Neuronal stem cell (in vitro differentiated cells): ENCODE measurements at regions not wholly inside any gene's neighbourhood (a gene's known extent, or its start where the extent isn't known, plus 50 kb on each side); places are given as distances from the start of the nearest gene placed in this dataset.

ENCODE experiments used
- DNase-seq: peaks from one replicate; pipeline ENCODE4 v3.0.0-alpha.2; 2013; ENCODE audit warnings: low spot score
- H2AFZ ChIP-seq: one replicate; pipeline ENCODE4 v1.6.1; 2013; ENCODE audit warnings: mild to moderate bottlenecking, low read length, inconsistent platforms
- H2AK5ac ChIP-seq: 2 replicates; pipeline ENCODE4 v1.6.1; 2013; ENCODE audit warnings: low read depth, mild to moderate bottlenecking, inconsistent platforms, low read length, moderate library complexity, mixed read lengths
- H2BK120ac ChIP-seq: 2 replicates; pipeline ENCODE4 v1.6.1; 2013; ENCODE audit warnings: low read depth, mild to moderate bottlenecking, inconsistent platforms, low read length, moderate library complexity, mixed read lengths
- H2BK12ac ChIP-seq: one replicate; pipeline ENCODE4 v1.6.1; 2013; ENCODE audit warnings: low read length, inconsistent platforms
- H2BK15ac ChIP-seq: 2 replicates; pipeline ENCODE4 v1.6.1; 2013; ENCODE audit warnings: mild to moderate bottlenecking, low read length, inconsistent platforms, mixed read lengths
- H2BK5ac ChIP-seq: one replicate; pipeline ENCODE4 v1.6.1; 2013; ENCODE audit warnings: inconsistent platforms, mild to moderate bottlenecking, low read length, moderate library complexity
- H3K14ac ChIP-seq: one replicate; pipeline ENCODE4 v1.6.1; 2013; ENCODE audit warnings: low read length, inconsistent platforms
- H3K18ac ChIP-seq: 2 replicates; pipeline ENCODE4 v1.6.1; 2013; ENCODE audit warnings: low read length, inconsistent platforms
- H3K23ac ChIP-seq: 2 replicates; pipeline ENCODE4 v1.6.1; 2013; ENCODE audit warnings: low read depth, mild to moderate bottlenecking, mixed read lengths, low read length, inconsistent platforms; ENCODE audit not compliant: poor library complexity
- H3K27ac ChIP-seq: replicated peaks from 3 replicates; pipeline ENCODE4 v1.5.1; 2013; ENCODE audit warnings: low read length, inconsistent platforms
- H3K27me3 ChIP-seq, 3 experiments: 2 replicates each; pipeline ENCODE4 v1.6.1; 2013; ENCODE audit warnings: low read length in 3 of 3, mild to moderate bottlenecking in 2 of 3, inconsistent platforms in 1 of 3, low read depth in 1 of 3, mixed read lengths in 1 of 3, moderate library complexity in 1 of 3; ENCODE audit not compliant: control insufficient read depth in 3 of 3, insufficient read depth in 3 of 3
- H3K36me3 ChIP-seq, 2 donors: replicated peaks in 1 of 2; 2 replicates each; pipeline ENCODE4 v1.6.1; 2013; ENCODE audit warnings: low read length in 2 of 2; ENCODE audit not compliant: control insufficient read depth in 2 of 2, insufficient read depth in 2 of 2
- H3K4ac ChIP-seq: 2 replicates; pipeline ENCODE4 v1.6.1; 2013; ENCODE audit warnings: inconsistent platforms, mild to moderate bottlenecking, low read length, moderate library complexity
- H3K4me1 ChIP-seq, 2 donors: 1 replicate in 1 of 2; 2 replicates in 1 of 2; pipeline ENCODE4 v1.6.1; 2013; ENCODE audit warnings: low read length in 2 of 2, low read depth in 1 of 2; ENCODE audit not compliant: control insufficient read depth in 2 of 2, insufficient read depth in 1 of 2
- H3K4me2 ChIP-seq: one replicate; pipeline ENCODE4 v1.6.1; 2013; ENCODE audit warnings: mild to moderate bottlenecking, low read length, inconsistent platforms; ENCODE audit not compliant: insufficient read depth, poor library complexity, severe bottlenecking
- H3K4me3 ChIP-seq, 2 donors: 2 replicates each; pipeline ENCODE4 v1.5.1; 2013; ENCODE audit warnings: low read length in 2 of 2, mild to moderate bottlenecking in 2 of 2, inconsistent platforms in 1 of 2, moderate library complexity in 1 of 2
- H3K79me1 ChIP-seq: one replicate; pipeline ENCODE4 v1.6.1; 2013; ENCODE audit warnings: low read depth, mild to moderate bottlenecking, inconsistent platforms, low read length, moderate library complexity
- H3K9ac ChIP-seq: one replicate; pipeline ENCODE4 v1.6.1; 2013; ENCODE audit warnings: mild to moderate bottlenecking, low read depth, low read length, inconsistent platforms; ENCODE audit not compliant: poor library complexity
- H3K9me3 ChIP-seq, 2 donors: replicated peaks in 1 of 2; 2 replicates each; pipeline versions ENCODE3 to v1.6.1; 2013; ENCODE audit warnings: low read length in 2 of 2, mild to moderate bottlenecking in 2 of 2, inconsistent platforms in 1 of 2, low read depth in 1 of 2, mixed read lengths in 1 of 2, moderate library complexity in 1 of 2; ENCODE audit not compliant: control insufficient read depth in 2 of 2, insufficient read depth in 1 of 2
- H4K8ac ChIP-seq: one replicate; pipeline ENCODE4 v1.6.1; 2013; ENCODE audit warnings: low read depth, mild to moderate bottlenecking, inconsistent platforms, low read length, moderate library complexity
- H4K91ac ChIP-seq: one replicate; pipeline ENCODE4 v1.6.1; 2013; ENCODE audit warnings: low read length, low read depth, mild to moderate bottlenecking, inconsistent platforms; ENCODE audit not compliant: poor library complexity
- WGBS, 2 donors: extraction: QIAGEN DNeasy Blood & Tissue Kit; methylation state at CpG; one replicate each; pipeline ENCODE4 v1.1.7; 2013; ENCODE audit warnings: missing lambda C conversion rate in 2 of 2, mixed read lengths in 1 of 2; ENCODE audit not compliant: insufficient read length in 2 of 2, insufficient replicate concordance in 1 of 2; ENCODE audit errors: extremely low coverage in 2 of 2; 5-methylcytosine and 5-hydroxymethylcytosine counted together

GRCh38 chr16:13798211-13798610 is 121.7 kb upstream of the ERCC4 start:
- Histone ChIP-seq H3K23ac (no peak overlapping the region), H2BK15ac (no peak overlapping the region), H3K4me2 (no peak overlapping the region), H4K91ac (no peak overlapping the region), H3K9me3 (no peaks in the 10 kb centered on the region), H2BK12ac (no peak overlapping the region), H3K36me3 (no peaks in the 10 kb centered on the region), H3K27ac (no peak overlapping the region), H3K4me1 (peaks cover 0 to 3% of the 10 kb centered on the region in 2 donors), H4K8ac (no peak overlapping the region), H2BK5ac (no peak overlapping the region), H3K14ac (no peak overlapping the region), H3K79me1 (no peaks in the 10 kb centered on the region), H3K18ac (no peak overlapping the region), H2AK5ac (no peak overlapping the region), H3K4ac (no peak overlapping the region), H3K27me3 (no peaks in the 10 kb centered on the region), H2AFZ (no peak overlapping the region), H3K4me3 (no peak overlapping the region), H2BK120ac (no peak overlapping the region), H3K9ac (no peak overlapping the region)
- no peak for DNase-seq
- WGBS, 2 donors, result no CpG with 5 or more reads among the region's 2 CpGs

- Histone ChIP-seq H2BK15ac (no peak overlapping the region), H3K14ac (no peak overlapping the region)
These were observed 116.0 kb upstream of the ERCC4 start for GRCh38 chr16:13803974-13804373.

GRCh38 chr16:13805951-13806350 is 114.0 kb upstream of the ERCC4 start:
- Histone ChIP-seq H3K27ac (no peak overlapping the region), H3K27me3 (no peaks in the 10 kb centered on the region), H3K18ac (no peak overlapping the region), H3K9ac (no peak overlapping the region), H2BK120ac (no peak overlapping the region), H3K23ac (no peak overlapping the region), H2AFZ (no peak overlapping the region), H2BK15ac (no peak overlapping the region), H3K4me2 (no peak overlapping the region), H3K9me3 (no peaks in the 10 kb centered on the region), H3K14ac (no peak overlapping the region), H3K4me1 (no peaks in the 10 kb centered on the region), H4K91ac (no peak overlapping the region), H2AK5ac (no peak overlapping the region), H4K8ac (no peak overlapping the region), H3K4ac (no peak overlapping the region), H2BK5ac (no peak overlapping the region), H2BK12ac (no peak overlapping the region), H3K79me1 (no peaks in the 10 kb centered on the region), H3K4me3 (no peak overlapping the region), H3K36me3 (no peaks in the 10 kb centered on the region)
- no CpG with 5 or more reads among the region's 4 CpGs for WGBS, 2 donors
- DNase-seq, result no peak

More at GRCh38 chr16:13803974-13804373, 116.0 kb upstream of the ERCC4 start:
- no peak overlapping the region for H2BK12ac ChIP-seq
- H3K18ac ChIP-seq, result no peak overlapping the region
- H3K9me3 ChIP-seq, result no peaks in the 10 kb centered on the region
- H2AK5ac ChIP-seq, result no peak overlapping the region
- no peaks in the 10 kb centered on the region for H3K4me1 ChIP-seq
- H2BK5ac ChIP-seq, result no peak overlapping the region
- H3K9ac ChIP-seq, result no peak overlapping the region
- H3K27ac ChIP-seq, result no peak overlapping the region
- no peaks in the 10 kb centered on the region for H3K79me1 ChIP-seq
- no peak overlapping the region for H2BK120ac ChIP-seq
- H2AFZ ChIP-seq, result no peak overlapping the region
- no peak overlapping the region for H3K4me3 ChIP-seq
- no peak for DNase-seq
- no peak overlapping the region for H4K8ac ChIP-seq
- H3K27me3 ChIP-seq, result no peaks in the 10 kb centered on the region
- H3K4me2 ChIP-seq, result no peak overlapping the region
- H3K23ac ChIP-seq, result no peak overlapping the region
- no peaks in the 10 kb centered on the region for H3K36me3 ChIP-seq
- H3K4ac ChIP-seq, result no peak overlapping the region
- WGBS, 2 donors, result no CpG with 5 or more reads among the region's 3 CpGs
- H4K91ac ChIP-seq, result no peak overlapping the region

- Histone ChIP-seq H2AK5ac (no peak overlapping the region), H4K91ac (no peak overlapping the region), H3K4me3 (no peak overlapping the region), H4K8ac (no peak overlapping the region), H3K9ac (no peak overlapping the region), H3K27ac (no peak overlapping the region), H3K23ac (no peak overlapping the region), H3K36me3 (no peaks in the 10 kb centered on the region), H2BK120ac (no peak overlapping the region), H3K4ac (no peak overlapping the region), H3K14ac (no peak overlapping the region), H2AFZ (no peak overlapping the region), H2BK5ac (no peak overlapping the region), H3K18ac (no peak overlapping the region), H2BK12ac (no peak overlapping the region), H3K4me1 (peaks cover 0 to 1% of the 10 kb centered on the region in 2 donors), H3K9me3 (no peaks in the 10 kb centered on the region), H3K27me3 (no peaks in the 10 kb centered on the region), H3K79me1 (no peaks in the 10 kb centered on the region), H2BK15ac (no peak overlapping the region), H3K4me2 (no peak overlapping the region)
- no peak for DNase-seq
- no CpG with 5 or more reads among the region's 5 CpGs for WGBS, 2 donors
These were observed 113.3 kb upstream of the ERCC4 start for GRCh38 chr16:13806671-13807070.
